Left ventricle myocardium inferior (tissue), 1 donor: ENCODE measurements at regions not wholly inside any gene's neighbourhood (a gene's known extent, or its start where the extent isn't known, plus 50 kb on each side); places are given as distances from the start of the nearest gene placed in this dataset.

Experiments used
- DNase-seq: peaks from one replicate; pipeline ENCODE4 v3.0.0-alpha.2; 2020
- H3K27ac ChIP-seq: fragments of 200-600 bp; replicated peaks from 2 replicates; pipeline ENCODE4 v1.8.0; 2021
- H3K27me3 ChIP-seq: fragments of 200-600 bp; 2 replicates; pipeline ENCODE4 v1.8.0; 2021; ENCODE audit warnings: low read depth
- H3K36me3 ChIP-seq: fragments of 200-600 bp; 2 replicates; pipeline ENCODE4 v1.8.0; 2021
- H3K4me1 ChIP-seq: fragments of 200-600 bp; 2 replicates; pipeline ENCODE4 v1.8.0; 2021
- H3K4me3 ChIP-seq: fragments of 200-600 bp; 2 replicates; pipeline ENCODE4 v1.8.0; 2021; ENCODE audit warnings: mild to moderate bottlenecking, moderate library complexity
- H3K9me3 ChIP-seq: fragments of 200-600 bp; replicated peaks from 2 replicates; pipeline ENCODE4 v1.8.0; 2021
- CTCF ChIP-seq: fragments of 200-600 bp; IDR thresholded peaks from 2 replicates; pipeline ENCODE4 v1.8.0; 2021; ENCODE audit warnings: antibody characterized with exemption, mild to moderate bottlenecking, borderline replicate concordance
- intact Hi-C: fragments of 100-400 bp; cut with micrococcal nuclease; formaldehyde crosslinking; loops from one replicate; pipeline ENCODE4 v1.11.0; 2022
- donor health status: DM: no; HTN: yes; CAD: no; lungs with severe emphysema.

- no peak for DNase-seq
- peak overlapping the region; percentile 72 for H3K27ac ChIP-seq
- peak overlapping the region; percentile 28 for H3K4me3 ChIP-seq
- TF ChIP-seq CTCF, result no peak
- no peaks in the 10 kb centered on the region for H3K27me3 ChIP-seq
- H3K9me3 ChIP-seq, result peaks cover 17% of the 10 kb centered on the region
- H3K36me3 ChIP-seq, result no peaks in the 10 kb centered on the region
- H3K4me1 ChIP-seq, result peaks cover 3% of the 10 kb centered on the region
- intact Hi-C loops, result no loop called here
Measured at GRCh38 chr3:79973917-79974595, 206.3 kb upstream of the ROBO1 start.

- no peak for TF ChIP-seq CTCF
- Histone ChIP-seq H3K4me3 (no peak overlapping the region), H3K9me3 (peaks cover 17% of the 10 kb centered on the region), H3K27ac (peak overlapping the region; percentile 72), H3K4me1 (peaks cover 3% of the 10 kb centered on the region), H3K27me3 (no peaks in the 10 kb centered on the region), H3K36me3 (no peaks in the 10 kb centered on the region)
- intact Hi-C loops, result no loop called here
- no peak for DNase-seq
Measured at GRCh38 chr3:79973482-79973881, 205.7 kb upstream of the ROBO1 start.

GRCh38 chr3:79968418-79968817 lies 200.6 kb upstream of the ROBO1 start:
- DNase-seq, result no peak
- peaks cover 13% of the 10 kb centered on the region for H3K9me3 ChIP-seq
- no peak for TF ChIP-seq CTCF
- no peaks in the 10 kb centered on the region for H3K36me3 ChIP-seq
- intact Hi-C loops, result no loop called here
- no peak overlapping the region for H3K27ac ChIP-seq
- no peak overlapping the region for H3K4me3 ChIP-seq
- no peaks in the 10 kb centered on the region for H3K27me3 ChIP-seq
- H3K4me1 ChIP-seq, result peaks cover 3% of the 10 kb centered on the region

- H3K27ac ChIP-seq, result no peak overlapping the region
- no peaks in the 10 kb centered on the region for H3K27me3 ChIP-seq
- H3K4me3 ChIP-seq, result no peak overlapping the region
- no peak for TF ChIP-seq CTCF
- no peaks in the 10 kb centered on the region for H3K4me1 ChIP-seq
- H3K36me3 ChIP-seq, result no peaks in the 10 kb centered on the region
- no peak for DNase-seq
- intact Hi-C loops, result no loop called here
- peaks cover 23% of the 10 kb centered on the region for H3K9me3 ChIP-seq
Measured at GRCh38 chr3:79960594-79960993, 192.8 kb upstream of the ROBO1 start.

- Histone ChIP-seq H3K4me3 (no peak overlapping the region), H3K27ac (no peak overlapping the region), H3K27me3 (no peaks in the 10 kb centered on the region), H3K9me3 (no peaks in the 10 kb centered on the region), H3K4me1 (no peaks in the 10 kb centered on the region), H3K36me3 (no peaks in the 10 kb centered on the region)
- intact Hi-C loops, result no loop called here
- DNase-seq, result no peak
- TF ChIP-seq CTCF, result no peak
Measured at GRCh38 chr3:79957066-79957465, 189.3 kb upstream of the ROBO1 start.

- no peaks in the 10 kb centered on the region for H3K9me3 ChIP-seq
- no peak for DNase-seq
Measured at GRCh38 chr3:79954756-79955155, 187.0 kb upstream of the ROBO1 start.

More at GRCh38 chr3:79954756-79955155, 187.0 kb upstream of the ROBO1 start:
- no peak overlapping the region for H3K4me3 ChIP-seq
- H3K27me3 ChIP-seq, result no peaks in the 10 kb centered on the region
- no peaks in the 10 kb centered on the region for H3K4me1 ChIP-seq
- TF ChIP-seq CTCF, result no peak
- no peak overlapping the region for H3K27ac ChIP-seq
- H3K36me3 ChIP-seq, result no peaks in the 10 kb centered on the region
- intact Hi-C loops, result no loop called here
